AG04449 (cell line): ENCODE measurements at regions not wholly inside any gene's neighbourhood (a gene's known extent, or its start where the extent isn't known, plus 50 kb on each side); places are given as distances from the start of the nearest gene placed in this dataset.

ENCODE experiments used
- CTCF ChIA-PET: fragments of 350-600 bp; formaldehyde crosslinking; extraction: SDS; loops from one replicate; lab custom pipeline; 2021; ENCODE audit warnings: antibody characterized with exemption; lab: Yijun Ruan, JAX
- POLR2A ChIA-PET: fragments of 400-600, 350-600 bp; formaldehyde crosslinking; extraction: SDS; loops from one replicate; lab custom pipeline; 2020; ENCODE audit warnings: antibody characterized with exemption, inconsistent platforms; lab: Yijun Ruan, JAX
- DNase-seq: peaks from one replicate; pipeline ENCODE4 v3.0.0-alpha.2; 2010; ENCODE audit warnings: low read depth, low spot score
- H3K4me3 ChIP-seq: 2 replicates; pipeline ENCODE4 v1.5.1; 2011; ENCODE audit warnings: low read depth, mild to moderate bottlenecking, control low read depth, low read length
- TF ChIP-seq, protein P1 (sequence below): IDR thresholded peaks from one replicate; pipeline ENCODE4 v1.5.1; 2011; ENCODE audit warnings: mild to moderate bottlenecking, moderate library complexity, low read length, control low read depth, inconsistent platforms; ENCODE audit not compliant: insufficient read depth; ENCODE audit errors: missing control alignments

- CTCF ChIA-PET: interaction anchor here (1.1 to 1.4 kb wide), 2 partner anchors 21 to 163 kb away, joined by 3 read pairs; no protein-coding TSS in a partner anchor
- H3K4me3 ChIP-seq: no peak overlapping the region
- TF ChIP-seq, protein P1, sequence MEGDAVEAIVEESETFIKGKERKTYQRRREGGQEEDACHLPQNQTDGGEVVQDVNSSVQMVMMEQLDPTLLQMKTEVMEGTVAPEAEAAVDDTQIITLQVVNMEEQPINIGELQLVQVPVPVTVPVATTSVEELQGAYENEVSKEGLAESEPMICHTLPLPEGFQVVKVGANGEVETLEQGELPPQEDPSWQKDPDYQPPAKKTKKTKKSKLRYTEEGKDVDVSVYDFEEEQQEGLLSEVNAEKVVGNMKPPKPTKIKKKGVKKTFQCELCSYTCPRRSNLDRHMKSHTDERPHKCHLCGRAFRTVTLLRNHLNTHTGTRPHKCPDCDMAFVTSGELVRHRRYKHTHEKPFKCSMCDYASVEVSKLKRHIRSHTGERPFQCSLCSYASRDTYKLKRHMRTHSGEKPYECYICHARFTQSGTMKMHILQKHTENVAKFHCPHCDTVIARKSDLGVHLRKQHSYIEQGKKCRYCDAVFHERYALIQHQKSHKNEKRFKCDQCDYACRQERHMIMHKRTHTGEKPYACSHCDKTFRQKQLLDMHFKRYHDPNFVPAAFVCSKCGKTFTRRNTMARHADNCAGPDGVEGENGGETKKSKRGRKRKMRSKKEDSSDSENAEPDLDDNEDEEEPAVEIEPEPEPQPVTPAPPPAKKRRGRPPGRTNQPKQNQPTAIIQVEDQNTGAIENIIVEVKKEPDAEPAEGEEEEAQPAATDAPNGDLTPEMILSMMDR: no peak
- no peak for DNase-seq
- POLR2A ChIA-PET: no interaction called here
Observed at GRCh38 chr2:43109261-43109743, 117.1 kb downstream of the ZFP36L2 start.

DNA sequence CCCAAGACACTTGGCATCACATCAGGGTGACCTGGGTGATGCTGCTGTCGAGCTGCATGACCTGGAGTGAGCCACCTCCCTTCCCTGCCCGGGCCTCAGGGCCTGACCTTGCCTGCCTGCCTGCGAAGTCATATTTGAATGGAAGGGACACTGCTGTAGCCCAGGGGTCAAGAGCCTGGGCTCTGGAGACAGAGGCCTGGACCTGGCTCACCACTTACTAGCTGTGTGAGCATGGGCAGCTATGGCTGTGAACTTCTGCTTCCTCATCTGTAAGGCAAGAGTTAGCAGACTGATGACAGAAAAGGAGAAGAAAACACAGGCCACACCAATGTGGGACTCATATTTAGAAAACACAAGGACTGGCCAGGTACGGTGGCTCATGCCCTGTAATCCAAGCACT lies 118.7 kb downstream of the ZFP36L2 start:
- H3K4me3 ChIP-seq: no peak overlapping the region
- POLR2A ChIA-PET: no interaction called here
- TF ChIP-seq, protein P1: no peak
- CTCF ChIA-PET: no interaction called here
- DNase-seq: no peak

DNA sequence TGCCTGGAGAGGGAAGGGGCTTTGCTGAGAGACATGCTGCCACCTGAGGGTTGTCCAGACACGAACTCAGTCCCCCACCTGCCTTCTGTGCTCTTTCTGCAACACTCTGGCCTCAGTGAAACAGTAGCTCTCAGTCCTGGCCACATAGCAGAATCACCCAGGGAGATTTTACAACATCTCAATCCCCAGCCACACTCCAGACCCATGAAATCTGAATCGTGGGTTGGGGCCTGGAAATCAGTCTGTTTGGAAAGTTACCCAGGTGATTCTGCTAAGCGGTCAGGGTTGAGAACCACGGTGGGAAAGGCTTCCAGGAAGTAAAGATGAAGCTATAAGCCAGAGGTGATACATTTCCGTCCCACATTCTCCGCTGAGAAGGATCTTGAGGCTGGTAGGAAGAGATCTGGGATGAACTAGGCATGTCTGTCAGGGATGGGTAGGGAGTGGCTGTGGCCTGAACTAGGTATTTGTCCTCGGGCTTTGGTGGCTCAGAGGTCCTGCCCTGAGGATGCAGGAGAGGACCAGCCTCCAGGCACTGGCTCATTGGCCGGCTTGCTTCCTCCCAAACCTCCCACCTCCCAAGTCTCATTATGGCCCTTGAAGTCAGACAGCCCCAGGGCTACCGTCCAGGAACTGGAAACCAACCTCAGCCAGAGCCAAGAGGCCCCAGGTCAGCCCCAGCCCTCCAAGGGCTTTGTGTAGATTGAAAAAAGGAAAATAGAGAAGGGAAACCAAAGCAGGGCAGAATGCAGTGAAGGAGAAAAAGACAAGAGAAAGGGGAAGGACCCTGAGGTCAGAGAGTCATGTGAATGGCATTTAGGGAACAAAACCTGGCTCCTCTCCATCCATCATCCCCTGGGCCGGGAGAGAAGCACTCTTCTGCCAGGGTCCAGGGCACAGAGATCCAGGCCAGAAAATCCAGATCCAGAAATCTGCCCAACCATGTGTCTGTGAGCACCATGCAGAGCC lies 119.6 kb downstream of the ZFP36L2 start:
- H3K4me3 ChIP-seq: no peak overlapping the region
- TF ChIP-seq, protein P1: no peak
- ChIA-PET POLR2A (no interaction called here), CTCF (interaction anchor here (0.8 to 3.3 kb wide), 5 partner anchors 9 to 32 kb away, joined by 3 to 16 read pairs (median 4); no protein-coding TSS in a partner anchor)
- DNase-seq: no peak

DNA sequence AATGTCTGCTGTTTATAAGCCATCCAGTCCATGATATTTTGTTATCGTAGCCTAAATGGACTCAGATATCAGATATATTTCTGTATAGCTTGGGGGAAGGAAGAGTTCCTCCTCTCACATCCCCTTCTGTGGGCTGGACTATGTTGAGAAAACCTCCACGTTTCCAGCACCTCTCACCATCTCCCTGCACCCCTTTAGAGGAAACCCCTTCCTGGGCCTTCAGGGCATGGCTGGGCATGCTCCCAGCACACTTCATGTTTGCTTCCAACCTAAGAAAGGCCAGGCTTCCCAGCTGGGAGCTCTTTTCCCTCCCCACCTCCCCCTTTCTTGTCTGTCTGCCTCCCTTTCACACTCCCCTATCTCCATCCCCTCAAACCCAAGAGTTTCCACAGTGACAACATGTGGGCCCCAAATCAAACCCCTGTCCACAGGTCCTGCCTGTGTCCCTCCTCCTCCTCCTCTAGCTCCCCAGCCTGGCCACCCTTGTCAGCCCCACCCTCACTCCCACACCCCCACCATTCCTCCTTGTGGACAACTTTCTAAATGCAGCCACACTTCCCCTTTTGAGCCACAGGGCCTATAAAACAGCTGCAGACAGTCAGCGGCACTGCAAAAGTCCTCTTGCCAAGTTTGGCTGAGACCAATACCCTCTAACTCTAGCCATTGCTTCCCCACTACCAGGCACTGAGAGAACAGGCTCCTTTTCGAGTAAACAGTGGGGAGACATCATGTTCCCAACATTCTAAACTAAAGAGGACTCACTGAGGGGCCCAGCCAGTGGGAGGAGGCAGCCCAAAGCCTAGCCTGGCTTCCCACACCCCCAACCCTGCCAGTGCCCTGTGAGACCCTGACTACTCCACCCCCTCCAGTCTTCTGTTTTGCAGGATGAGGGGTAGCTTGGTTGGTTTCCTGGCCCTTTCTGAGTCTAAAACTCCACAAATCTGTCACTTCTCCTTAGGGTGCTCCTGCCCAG lies 120.5 kb downstream of the ZFP36L2 start:
- CTCF ChIA-PET: interaction anchor here (0.8 to 3.3 kb wide), 5 partner anchors 8 to 33 kb away, joined by 3 to 16 read pairs (median 4); no protein-coding TSS in a partner anchor
- DNase-seq: no peak
- TF ChIP-seq, protein P1: peak; percentile 30
- POLR2A ChIA-PET: no interaction called here
- no peak overlapping the region for H3K4me3 ChIP-seq

GRCh38 chr2:43104763-43105162 lies 121.6 kb downstream of the ZFP36L2 start:
- H3K4me3 ChIP-seq: no peak overlapping the region
- ChIA-PET POLR2A (no interaction called here), CTCF (interaction anchor here (1.5 to 3.3 kb wide), 2 partner anchors 11 to 79 kb away, joined by 4 to 16 read pairs; no protein-coding TSS in a partner anchor)
- no peak for DNase-seq
- TF ChIP-seq, protein P1: no peak
